Prostate gland (tissue), 2 donors: ENCODE measurements at regions not wholly inside any gene's neighbourhood (a gene's known extent, or its start where the extent isn't known, plus 50 kb on each side); places are given as distances from the start of the nearest gene placed in this dataset.

ENCODE experiments used
- CTCF ChIP-seq, 4 experiments: fragments of 200-600 bp in 2 of 4; fragments of 450-650 bp in 2 of 4; sonication (generic) in 2 of 4; IDR thresholded peaks; 1 replicate in 3 of 4; 2 replicates in 1 of 4; pipeline ENCODE4 v1.5.1; 2016 to 2019; ENCODE audit warnings: antibody characterized with exemption in 4 of 4, mild to moderate bottlenecking in 2 of 4, moderate library complexity in 2 of 4
- POLR2A ChIP-seq: fragments of 450-650 bp; IDR thresholded peaks from one replicate; pipeline ENCODE4 v1.6.1; 2016; ENCODE audit warnings: antibody characterized with exemption, mild to moderate bottlenecking

DNA sequence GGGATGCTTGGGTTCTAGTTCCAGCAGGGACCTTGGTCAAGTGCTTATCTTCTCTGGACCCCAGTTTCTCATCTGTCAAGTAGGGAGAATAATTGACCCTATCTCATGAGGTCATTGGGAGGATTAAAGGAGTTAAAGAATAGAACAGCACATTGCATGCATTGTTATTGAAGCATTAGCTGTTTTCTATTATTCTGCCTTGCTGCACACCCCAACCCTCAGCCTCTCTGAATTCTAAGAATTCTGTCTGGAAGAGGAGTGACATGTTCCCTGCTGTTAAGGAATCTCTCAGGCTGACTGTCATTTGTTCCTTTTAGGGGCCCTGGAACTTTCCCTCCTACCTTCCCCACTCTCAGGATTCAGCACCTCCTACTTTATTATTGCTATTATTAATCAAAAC is 73.9 kb downstream of the NENF start:
- TF ChIP-seq POLR2A (no peak), CTCF (IDR thresholded peaks at IDR 0.05) (no peak)
